Stimulated activated CD8-positive, alpha-beta memory T cell treated with anti-CD3 and anti-CD28 coated beads, Interleukin-12 subunit alpha, Interleukin-12 subunit beta, amount 100 ng/mL, for 24 hours (primary cell): ENCODE measurements at regions not wholly inside any gene's neighbourhood (a gene's known extent, or its start where the extent isn't known, plus 50 kb on each side); places are given as distances from the start of the nearest gene placed in this dataset.

ENCODE experiments used
- DNase-seq: peaks from one replicate; pipeline ENCODE4 v3.0.0-alpha.2; 2020; ENCODE audit errors: extremely low read depth

DNA sequence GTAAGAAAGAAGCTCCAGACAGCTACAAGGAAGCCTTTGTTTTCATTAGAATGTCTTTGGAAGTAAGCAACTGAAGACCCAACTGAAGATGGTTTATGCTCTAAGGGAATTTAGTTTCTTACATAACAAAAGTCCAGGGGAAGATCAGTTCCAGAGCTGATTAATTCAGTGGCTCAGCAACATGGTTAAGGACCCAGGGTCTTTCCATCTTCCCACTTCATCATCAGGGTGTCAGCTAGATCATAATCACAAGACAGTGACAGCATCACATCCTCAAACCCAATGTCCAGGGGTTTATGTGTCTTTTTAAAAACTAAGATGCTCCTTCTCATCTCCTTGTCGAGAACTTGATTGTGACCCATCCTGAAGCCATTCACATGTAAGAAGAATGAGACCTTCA, 119.7 kb upstream of the PRDM1 start:
- DNase-seq = no peak

DNA sequence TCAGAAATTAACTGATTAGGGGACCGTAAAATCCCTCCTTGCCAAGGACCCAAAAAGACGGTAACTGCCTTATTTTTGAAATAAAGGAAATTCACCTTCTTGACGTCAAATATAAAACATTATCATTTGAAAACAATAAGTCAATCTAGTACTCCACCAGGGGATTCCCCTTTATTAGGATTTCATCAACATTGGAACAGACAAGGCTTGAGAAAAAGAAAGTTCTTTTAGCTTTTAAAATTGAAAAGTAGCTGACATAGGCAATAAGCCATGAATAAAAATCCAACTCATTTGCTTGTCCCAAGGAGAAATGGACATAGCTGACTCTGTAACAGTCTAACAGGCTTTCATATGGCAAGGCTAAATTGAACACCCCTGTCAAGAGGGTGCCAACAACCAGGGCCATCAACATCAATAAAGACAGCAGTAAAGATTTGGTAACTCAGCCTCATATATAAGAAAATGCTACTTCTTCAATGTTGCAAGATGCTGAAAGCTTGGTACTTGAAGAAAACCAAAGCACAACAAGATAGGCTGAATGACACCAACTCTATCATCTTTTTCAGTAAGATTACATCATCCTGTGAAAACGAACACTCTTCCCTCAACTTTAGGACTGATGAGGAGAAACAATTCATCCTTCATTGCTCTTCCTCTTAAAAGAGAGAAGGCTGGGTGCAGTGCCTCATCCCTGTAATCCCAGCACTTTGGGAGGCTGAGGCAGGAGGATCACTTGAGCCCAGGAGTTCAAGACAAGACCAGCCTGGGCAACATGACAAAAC, 121.0 kb upstream of the PRDM1 start:
- DNase-seq = no peak

DNA sequence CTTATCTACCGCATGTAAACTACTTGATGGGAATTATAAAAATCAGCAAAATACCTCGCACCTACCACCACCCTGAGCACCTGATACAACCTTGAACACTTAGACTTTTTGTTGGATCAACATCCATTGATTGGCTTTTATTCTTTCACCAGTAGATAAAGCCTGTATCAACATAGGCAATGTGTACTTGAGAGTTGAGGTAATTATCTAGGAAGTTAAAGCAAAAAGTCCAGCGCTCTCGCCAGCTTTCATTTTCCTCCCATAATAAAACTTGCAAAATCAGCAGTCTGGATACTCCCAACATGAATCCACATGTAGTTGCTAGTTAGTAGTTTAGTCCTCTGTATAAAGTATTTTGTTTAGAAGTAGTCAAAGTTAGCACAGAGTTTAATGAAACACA, 132.0 kb upstream of the PRDM1 start:
- no peak for DNase-seq

DNA sequence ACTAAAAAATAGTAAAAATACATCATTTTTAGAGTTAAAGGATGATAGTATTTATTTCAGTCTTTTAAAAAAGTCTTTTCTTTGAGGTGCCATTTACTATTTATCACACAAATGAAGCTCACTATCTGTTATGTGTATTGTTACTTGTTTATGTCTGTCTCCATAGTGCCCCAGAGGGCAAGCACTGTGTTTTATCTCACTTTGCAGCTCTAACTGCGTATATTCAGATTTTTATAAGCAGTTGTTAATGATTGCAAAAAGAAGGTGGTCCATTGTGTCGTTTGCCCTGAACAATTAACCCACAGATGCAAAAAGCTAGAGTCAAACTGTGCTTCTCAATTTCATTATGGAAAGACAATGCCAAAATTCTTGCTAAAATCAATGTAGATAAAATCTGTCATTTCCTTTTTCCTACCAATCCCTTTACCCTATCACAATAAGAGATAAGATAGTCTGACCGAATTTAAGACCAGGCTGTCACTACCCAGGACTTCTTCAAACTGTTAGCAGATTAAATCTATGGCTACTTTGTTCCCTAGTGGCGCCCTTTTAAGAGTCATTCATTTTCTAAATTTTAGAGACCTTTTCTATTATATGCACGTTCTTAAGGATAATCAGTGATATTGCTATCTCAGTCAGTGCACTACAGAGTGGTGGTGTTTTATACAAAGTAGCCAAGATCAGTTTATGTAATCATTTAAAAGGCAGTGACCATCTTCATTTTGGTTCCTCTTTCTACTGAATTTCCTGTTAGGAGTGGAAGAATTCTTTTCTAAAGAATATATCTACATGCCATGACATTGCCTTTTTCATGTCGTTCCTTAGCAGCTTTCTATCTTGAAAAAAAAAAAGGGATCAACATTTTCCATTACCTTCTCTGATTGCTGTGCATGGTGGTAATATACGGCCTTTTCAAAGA, 133.1 kb upstream of the PRDM1 start:
- no peak for DNase-seq

DNA sequence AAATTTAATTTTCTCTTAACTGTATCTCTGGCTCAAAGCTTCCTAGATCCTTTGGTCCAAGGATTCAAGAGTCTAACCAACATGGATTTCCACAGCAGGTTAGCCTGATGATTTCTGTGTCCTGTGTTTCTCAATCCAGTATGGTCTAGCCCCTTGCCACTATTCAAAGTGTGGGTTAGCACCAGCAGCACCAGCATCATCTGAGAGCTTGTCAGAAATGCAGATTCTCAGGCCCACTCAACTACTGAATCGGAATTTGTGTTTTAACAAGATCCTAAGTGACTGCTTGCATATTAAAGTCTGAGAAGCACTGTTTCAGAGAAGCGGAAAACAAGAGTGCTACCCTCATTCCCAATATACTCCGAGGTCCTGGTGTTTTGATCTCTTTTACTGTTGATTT, 133.8 kb upstream of the PRDM1 start:
- no peak for DNase-seq

DNA sequence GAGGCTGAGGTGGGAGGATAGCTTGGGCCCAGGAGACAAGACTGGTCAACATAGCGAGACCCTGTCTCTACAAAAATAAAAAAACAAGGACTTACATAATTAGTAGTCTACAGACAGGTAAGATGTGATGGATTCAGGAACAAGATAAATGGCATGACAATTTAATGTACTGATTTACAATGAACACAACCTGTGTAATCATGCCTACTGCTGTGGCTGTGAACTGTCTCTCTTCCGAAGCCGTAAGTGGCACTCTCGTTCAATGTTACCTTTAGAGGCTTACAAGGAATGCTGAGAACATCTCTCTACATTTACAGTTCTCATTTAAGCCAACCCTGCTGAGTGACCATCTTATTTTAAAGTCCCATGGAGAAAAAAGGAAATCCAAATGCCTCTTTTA, 134.8 kb upstream of the PRDM1 start:
- no peak for DNase-seq

DNA sequence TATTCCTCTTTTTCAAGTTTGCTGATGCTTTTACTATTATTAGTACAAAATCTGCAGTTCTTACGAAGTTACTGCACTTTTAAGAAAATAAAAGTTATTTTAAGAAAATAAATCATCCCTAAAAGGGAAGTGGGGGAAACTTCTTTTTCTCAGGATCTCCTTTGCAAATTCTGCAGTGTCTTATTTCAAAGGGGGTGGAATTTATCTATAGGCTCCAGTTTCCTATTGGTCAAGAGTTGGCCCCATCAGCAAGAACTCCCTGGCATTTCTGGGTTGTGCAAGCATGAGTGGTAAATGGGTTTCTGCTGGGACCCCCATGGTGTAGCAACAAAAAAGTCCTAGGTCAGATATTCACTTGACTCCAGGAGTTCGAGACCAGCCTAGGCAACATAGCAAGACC, 136.3 kb upstream of the PRDM1 start:
- no peak for DNase-seq

DNA sequence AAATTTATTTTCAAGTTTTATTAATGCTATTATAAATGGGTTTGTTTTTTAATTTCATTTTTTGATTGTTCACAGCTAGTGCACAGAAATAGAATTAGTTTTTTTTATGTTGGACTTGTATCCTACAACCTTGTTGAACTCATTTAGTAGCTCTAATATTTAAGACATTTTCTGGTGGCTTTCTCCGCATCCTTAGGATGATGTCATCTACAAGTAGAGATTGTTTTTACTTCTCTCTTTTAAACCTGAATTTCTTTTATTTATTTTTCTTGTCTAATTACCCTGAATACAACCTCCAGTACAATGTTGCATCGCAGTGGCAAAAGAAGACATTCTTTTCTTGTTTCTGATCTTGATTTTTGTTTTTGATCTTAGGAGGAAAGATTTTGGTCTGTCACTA, 142.6 kb upstream of the PRDM1 start:
- DNase-seq = no peak

DNA sequence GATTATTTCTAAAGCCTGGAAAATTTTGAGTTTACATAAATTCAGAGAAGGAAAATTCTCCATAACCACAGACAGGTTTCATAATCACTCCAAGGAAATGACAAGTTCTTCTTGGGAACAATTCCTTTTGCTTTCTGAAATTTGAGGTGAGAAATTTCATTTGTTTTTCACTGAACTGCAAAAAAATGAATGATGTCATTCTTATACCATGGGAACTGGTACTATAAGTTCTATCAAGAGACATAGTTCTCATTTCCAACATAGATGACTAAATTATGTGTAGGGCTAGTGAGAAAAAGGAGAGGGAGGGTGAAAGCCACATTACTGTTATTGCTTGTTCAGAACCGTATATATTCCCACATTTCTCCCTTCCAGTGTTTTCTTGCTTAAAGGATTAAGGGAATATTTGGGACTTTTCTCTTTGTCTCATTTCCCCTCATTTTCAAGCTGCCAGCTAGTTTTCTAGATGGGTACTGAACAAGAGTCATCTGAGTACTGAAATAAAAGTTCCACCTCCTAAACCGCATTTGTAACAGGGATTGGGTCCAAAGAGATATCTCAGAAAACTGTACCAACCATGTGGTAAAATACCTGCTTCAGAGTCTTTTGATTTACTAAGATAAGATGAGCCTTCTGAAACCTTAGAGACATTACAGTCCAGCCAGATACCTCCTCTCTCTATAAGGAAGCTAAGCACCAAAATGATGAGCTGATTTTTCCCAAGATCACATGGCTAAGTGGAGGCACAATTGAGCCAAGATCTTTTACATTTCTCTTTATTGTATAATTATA, 144.3 kb upstream of the PRDM1 start:
- no peak for DNase-seq

DNA sequence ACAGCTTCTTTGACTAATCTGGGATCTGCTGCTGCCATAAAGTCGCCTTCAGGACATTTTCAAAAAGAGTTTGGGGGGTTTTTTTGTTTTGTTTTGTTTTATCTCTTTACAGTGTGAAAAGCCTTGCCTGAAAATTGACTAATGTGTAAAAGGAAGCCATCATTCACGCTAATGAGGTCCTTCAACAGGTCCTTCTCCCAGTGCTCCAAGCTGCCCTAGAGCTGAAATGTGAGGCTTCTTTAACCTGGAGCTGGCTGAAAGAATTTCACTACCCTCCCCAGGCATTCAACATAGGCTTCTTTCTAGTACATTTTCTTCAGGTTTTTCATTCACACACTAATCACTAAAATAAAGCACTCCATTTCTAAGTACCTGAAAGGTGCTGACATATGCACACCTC, 145.1 kb upstream of the PRDM1 start:
- DNase-seq = no peak

DNA sequence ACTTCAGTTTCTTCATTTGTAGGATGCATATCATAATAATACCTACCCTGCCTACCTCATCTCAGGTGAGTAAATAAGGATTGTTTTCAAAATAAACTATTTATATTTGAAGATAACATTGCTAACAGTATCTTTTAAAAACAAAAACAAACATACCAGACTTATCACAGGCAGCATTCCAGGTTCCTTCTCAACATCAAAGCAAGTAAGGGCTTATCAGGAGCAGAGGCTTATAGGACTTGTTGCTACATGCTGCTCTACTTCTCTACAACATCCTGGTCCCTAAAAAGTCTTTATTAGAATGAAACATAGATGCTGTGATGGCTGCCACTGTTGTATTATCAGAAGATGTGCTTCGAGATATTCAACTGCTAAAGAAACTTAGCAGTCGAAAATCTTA, 149.2 kb upstream of the PRDM1 start:
- DNase-seq = no peak

DNA sequence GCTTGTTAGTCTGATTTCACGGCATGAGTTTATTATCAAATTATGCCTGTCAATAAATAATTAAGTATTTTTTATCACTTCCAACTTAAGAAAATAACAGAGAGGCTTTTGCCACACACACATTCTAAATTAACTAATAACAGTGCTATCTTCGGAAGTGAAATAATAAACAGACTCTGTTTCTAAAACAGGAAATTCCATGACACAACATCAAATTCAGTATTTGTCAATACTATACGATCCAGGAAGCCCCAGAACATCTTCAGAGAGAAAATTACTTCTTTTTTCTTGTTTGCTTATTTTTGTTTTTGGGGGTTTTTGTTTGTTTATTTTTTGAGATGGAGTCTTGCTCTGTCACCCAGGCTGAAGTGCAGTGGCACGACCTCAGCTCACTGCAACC, 150.7 kb upstream of the PRDM1 start:
- DNase-seq = no peak

DNA sequence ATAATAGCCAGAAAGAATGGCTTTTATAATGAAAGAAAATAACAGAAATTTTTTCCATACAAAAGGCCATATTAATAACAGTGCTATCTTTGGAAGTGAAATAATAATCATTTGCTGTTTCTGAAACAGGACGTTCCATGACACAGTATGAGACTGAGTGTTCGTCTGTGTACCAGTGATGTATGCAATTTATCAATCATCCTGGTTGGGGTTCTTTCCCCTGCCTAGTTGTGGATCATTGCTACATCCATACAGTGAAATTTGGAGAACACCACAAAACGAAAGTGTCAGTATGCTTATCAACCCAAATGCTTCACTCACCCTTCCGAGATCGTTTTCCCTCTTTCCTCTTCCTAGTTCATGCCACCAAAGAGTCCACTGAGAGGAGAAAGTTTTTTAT, 151.4 kb upstream of the PRDM1 start:
- no peak for DNase-seq

DNA sequence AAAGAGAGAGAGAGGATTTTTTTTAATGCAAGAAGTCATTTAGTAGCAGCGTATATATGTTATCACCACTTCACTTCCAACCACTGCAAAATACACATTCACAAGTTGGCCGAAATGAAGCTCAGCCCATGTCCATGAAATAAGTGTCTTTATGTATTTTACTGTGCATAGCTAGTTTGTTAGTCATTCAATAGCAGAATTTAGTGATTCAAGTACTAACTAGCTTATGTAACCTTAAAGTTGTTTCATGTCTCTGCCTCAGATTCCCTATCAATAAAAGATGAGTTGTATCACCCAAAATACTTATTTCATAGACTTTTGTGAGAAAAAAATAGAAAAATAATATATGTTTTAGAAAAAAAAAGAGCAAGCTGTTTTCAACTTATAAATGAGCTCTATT, 153.7 kb upstream of the PRDM1 start:
- DNase-seq = no peak

DNA sequence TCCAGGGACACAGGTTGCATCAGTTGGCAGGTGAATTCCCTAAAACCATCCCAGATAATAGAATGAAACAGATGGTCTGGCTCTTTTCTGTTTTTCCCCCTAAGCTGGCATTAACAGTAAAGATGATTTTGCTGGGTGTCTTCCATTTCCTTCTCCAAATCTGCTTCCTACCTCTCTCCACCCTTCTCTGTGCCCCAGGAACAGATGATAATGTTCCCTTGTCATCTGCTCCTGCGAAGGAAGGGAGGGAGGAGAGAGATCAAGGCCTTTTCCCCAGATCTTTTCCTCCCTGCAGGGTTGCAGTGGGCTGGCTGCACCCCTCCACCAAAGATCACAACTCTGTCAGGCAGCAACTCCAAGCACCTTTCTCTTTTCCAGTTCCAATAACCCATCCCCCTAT, 156.5 kb upstream of the PRDM1 start:
- DNase-seq = no peak

DNA sequence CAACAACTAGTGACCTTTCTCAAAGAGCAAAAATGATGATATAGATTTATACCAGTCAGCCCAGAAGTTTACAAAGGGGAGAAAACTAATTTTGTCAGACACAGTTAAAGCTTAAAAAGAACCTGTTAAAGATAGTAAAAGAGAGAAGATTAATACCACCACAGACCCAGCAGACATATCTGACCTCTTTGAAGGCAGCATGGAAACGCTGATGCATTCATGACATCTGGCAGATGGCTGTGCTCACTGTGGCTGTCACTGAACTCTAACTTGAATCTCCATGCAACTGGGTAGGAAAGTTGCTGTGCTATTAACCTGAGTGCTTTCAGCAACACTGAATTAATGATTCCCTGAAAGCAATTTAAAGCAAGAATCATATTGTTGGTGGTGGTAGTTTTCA, 159.8 kb upstream of the PRDM1 start:
- DNase-seq = no peak

DNA sequence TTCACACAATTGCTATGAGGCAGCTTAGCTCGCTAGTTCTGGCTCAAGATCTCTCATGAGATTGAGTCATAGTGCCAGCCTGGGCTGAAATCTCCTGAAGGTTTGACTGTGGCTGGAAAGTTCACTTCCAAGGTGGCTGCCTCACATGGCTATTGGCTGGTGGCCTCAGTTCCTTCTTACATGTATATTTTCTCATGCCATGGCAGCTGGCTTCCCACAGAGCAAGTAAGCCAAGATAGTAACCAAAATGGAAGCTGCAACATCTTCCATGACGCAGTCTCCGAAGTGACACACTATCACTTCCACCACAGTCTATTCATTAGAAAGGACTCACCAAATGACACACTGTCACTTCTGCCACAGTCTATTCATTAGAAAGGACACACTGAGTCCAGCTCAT, 160.4 kb upstream of the PRDM1 start:
- DNase-seq = no peak

DNA sequence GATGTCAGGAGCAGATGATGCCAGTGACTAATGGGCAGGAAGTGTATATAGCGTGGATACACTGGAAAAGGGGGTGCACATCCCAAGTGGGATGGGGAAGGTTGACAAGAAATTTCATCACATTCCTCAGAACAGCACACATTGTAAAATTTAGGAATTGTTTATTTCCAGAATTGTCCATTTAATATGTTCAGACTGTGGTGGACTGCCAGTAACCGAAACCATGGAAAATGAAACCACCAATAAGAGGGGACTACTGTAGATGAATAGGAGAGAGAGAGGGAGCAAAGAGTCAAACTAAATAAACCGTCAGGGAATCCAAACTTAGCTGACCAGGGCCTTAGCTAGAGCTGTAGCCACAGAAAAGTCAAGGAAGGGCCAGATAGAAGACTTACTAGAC, 164.4 kb upstream of the PRDM1 start:
- no peak for DNase-seq

DNA sequence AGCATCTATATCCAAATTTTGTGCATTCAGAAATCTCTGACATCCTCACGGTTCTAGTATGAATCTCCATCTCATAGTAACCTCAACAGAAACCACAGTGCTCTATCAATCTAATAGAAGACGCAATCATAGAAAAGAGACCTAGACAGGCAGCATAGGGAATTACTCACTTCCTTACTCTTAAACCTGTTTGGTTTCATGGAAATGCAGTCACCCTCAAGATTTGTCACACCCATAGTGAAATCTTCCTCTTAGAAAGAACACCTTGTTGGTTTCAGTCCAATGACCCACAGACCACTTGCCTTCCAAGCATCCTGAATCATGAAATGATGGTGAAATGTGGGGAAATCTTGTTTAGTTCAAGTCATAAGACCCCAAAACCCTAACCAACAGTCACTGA, 166.1 kb upstream of the PRDM1 start:
- no peak for DNase-seq

DNA sequence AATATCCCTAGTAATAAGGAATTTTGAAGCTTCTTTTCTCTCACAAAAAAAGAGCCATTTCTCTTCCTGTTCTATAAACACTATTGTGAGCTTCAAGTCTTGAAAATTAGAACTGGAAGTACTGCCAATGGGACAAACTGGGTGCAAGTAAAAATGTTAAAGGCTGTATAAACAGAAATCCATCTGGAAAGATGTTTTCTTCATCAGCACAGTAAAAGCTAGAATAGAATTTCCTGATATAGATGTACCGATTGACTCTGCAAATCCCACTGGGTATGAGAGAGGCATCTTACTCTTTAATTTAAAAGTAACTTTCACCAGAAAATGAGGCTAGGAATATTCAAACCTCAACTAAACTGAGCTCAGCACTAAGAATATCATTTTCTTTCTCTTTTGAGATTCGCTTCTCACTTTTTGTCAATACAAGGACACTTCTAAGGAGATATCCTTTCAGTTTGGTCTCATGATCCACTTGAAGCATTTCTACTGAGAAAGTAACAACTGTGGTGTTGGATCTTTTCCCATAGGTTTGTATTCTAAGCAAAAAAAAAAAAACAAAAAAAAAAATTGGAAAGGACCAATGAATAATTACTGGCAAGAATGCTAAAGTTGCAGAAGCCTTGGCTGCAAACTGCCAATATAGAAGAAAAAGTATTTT, 169.0 kb upstream of the PRDM1 start:
- no peak for DNase-seq

DNA sequence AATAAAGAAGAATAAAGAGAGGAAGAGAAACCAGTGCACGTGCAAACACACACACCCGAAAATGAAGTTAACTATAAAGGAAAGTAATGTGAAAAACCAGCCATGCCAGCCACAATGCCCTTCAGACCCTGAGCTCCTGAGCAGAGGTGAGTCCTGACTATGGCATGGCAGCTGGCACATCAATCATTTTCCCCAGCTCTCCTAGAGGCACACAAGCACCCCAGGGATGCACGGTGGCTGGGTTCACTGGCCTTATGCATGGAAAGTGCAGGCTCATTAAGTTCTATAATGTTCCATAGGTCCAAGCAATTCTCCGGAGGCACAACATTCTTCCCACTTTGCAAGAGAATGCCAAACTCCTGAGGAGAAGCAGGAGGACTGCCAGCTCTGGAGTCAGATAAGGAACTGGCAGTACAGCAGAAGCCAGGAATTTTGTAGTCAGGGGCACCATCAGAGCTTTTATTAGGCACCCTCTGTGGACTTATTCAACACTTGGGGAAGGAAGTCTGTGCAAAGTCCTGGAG, 175.0 kb upstream of the PRDM1 start:
- DNase-seq = no peak

DNA sequence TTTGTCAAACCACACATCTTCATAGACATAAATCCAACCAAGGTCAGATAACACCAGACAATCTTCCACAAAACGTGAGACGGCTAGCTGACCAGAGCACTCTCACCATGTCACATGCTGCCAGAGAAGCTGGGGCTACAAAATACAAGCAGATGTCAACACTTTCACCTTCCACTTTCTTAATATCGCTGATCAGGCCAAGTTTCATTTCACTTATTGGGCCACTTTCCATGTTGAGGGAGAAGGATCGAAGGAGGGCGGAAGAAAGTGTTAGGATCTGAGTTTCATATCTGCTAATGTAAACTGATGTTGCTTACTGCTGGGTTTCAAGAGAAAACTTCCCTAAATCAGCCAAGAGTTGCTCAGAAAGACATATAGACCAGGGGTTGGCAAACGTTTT, 177.0 kb upstream of the PRDM1 start:
- DNase-seq = no peak
